ENCODE measurements at regions not wholly inside any gene's neighbourhood (a gene's known extent, or its start where the extent isn't known, plus 50 kb on each side); places are given as distances from the start of the nearest gene placed in this dataset.

GRCh38 chr17:5702951-5703510 is 118.7 kb upstream of the NLRP1 start:
- in situ Hi-C loops (cut with HindIII; ENCODE audit: low pct_ligation_motif_present, low sequenced_read_pairs): no loop called here
- H3K27ac ChIP-seq: no peak overlapping the region
- H3K36me3 ChIP-seq (replicated peaks): no peaks in the 10 kb centered on the region
- no peak overlapping the region for H3K4me3 ChIP-seq (ENCODE audit: low read depth, low read length)
- H3K27me3 ChIP-seq (replicated peaks): no peaks in the 10 kb centered on the region
- no peak for DNase-seq
- TF ChIP-seq, protein P1, sequence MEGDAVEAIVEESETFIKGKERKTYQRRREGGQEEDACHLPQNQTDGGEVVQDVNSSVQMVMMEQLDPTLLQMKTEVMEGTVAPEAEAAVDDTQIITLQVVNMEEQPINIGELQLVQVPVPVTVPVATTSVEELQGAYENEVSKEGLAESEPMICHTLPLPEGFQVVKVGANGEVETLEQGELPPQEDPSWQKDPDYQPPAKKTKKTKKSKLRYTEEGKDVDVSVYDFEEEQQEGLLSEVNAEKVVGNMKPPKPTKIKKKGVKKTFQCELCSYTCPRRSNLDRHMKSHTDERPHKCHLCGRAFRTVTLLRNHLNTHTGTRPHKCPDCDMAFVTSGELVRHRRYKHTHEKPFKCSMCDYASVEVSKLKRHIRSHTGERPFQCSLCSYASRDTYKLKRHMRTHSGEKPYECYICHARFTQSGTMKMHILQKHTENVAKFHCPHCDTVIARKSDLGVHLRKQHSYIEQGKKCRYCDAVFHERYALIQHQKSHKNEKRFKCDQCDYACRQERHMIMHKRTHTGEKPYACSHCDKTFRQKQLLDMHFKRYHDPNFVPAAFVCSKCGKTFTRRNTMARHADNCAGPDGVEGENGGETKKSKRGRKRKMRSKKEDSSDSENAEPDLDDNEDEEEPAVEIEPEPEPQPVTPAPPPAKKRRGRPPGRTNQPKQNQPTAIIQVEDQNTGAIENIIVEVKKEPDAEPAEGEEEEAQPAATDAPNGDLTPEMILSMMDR (IDR thresholded peaks at IDR 0.05; ENCODE audit: low read depth, low read length, missing control alignments): no peak

GRCh38 chr17:5703736-5704135 is 119.4 kb upstream of the NLRP1 start:
- in situ Hi-C loops (cut with HindIII; ENCODE audit: low pct_ligation_motif_present, low sequenced_read_pairs): no loop called here
- no peaks in the 10 kb centered on the region for H3K27me3 ChIP-seq (replicated peaks)
- TF ChIP-seq, protein P1 (IDR thresholded peaks at IDR 0.05; ENCODE audit: low read depth, low read length, missing control alignments): no peak
- H3K27ac ChIP-seq: no peak overlapping the region
- H3K4me3 ChIP-seq (ENCODE audit: low read depth, low read length): no peak overlapping the region
- H3K36me3 ChIP-seq (replicated peaks): no peaks in the 10 kb centered on the region
- DNase-seq: no peak

GRCh38 chr17:5705081-5705875 is 121.0 kb upstream of the NLRP1 start:
- TF ChIP-seq, protein P1 (IDR thresholded peaks at IDR 0.05; ENCODE audit: low read depth, low read length, missing control alignments): peak; percentile 56
- DNase-seq: no peak
- H3K27me3 ChIP-seq (replicated peaks): no peaks in the 10 kb centered on the region
- no peaks in the 10 kb centered on the region for H3K36me3 ChIP-seq (replicated peaks)
- in situ Hi-C loops (cut with HindIII; ENCODE audit: low pct_ligation_motif_present, low sequenced_read_pairs): no loop called here
- no peak overlapping the region for H3K4me3 ChIP-seq (ENCODE audit: low read depth, low read length)
- H3K27ac ChIP-seq: no peak overlapping the region

DNA sequence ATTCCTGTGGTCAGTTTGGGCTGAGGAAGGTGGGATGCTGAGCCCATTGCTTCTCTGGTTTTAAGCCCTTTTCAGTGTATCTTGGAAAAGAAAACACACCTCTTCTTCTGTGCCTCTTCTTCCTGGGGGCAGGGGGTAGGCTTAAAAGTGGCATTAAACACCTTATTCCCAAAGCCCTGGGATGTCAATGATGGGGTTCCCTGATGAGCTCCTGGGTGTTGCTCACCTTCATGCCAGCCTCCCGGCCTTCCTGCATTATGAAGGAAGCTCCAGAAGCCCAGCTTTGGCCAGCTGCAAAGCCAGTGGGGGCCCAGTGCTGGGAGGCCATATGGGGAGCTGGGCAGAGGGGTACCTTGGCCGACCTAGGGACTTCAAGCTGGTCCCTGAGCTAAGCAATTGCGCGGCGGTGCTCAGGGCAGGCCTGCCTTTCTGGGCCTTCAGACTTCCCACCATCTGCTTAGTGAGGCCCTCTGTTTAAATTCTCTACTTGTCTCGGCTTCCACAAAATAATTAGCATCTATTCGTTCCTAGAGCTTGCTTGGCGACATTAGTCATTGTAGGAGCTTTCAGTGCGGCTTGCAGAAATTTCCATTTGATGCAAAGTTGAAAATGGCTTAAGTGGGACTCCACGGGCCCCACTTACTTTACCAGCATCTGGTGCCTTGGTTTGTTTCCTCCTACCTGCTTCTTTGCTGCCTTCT is 121.7 kb upstream of the NLRP1 start:
- Histone ChIP-seq H3K27ac (no peak overlapping the region), H3K36me3 (replicated peaks) (no peaks in the 10 kb centered on the region), H3K4me3 (ENCODE audit: low read depth, low read length) (no peak overlapping the region), H3K27me3 (replicated peaks) (no peaks in the 10 kb centered on the region)
- TF ChIP-seq, protein P1 (IDR thresholded peaks at IDR 0.05; ENCODE audit: low read depth, low read length, missing control alignments): no peak
- in situ Hi-C loops (cut with HindIII; ENCODE audit: low pct_ligation_motif_present, low sequenced_read_pairs): no loop called here
- DNase-seq: no peak

DNA sequence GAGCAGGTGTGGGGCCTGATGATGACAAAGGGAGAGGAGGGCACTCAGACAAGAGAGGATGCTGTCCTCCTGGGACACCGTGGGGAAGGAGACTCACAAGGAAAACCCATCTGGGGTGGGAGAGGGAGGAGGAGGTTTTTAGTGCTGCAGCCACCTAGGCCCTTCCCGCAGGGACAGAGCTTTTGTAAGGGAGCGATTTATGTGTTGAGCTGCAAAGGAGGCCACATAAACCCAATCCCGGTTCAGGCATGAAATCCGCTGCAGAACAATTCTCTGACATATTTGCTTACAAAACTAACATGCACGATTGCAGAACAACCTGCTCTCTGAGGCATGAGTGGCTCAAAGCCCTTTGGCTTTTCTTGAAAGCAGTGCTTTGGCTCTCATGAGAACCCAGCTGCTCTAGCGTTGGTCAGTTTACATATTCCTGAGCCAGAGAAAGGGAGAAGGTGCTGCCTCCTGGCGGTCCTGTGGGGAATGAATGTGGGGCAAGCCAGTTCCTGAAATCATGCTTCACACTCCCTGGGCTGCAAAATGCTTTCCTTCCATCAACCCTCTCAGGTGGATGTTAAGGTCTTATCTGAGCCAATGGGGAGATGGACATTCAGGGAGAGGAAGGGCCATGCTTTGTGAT is 122.4 kb upstream of the NLRP1 start:
- no peaks in the 10 kb centered on the region for H3K27me3 ChIP-seq (replicated peaks)
- TF ChIP-seq, protein P1 (IDR thresholded peaks at IDR 0.05; ENCODE audit: low read depth, low read length, missing control alignments): peak; percentile 79
- DNase-seq: peak; percentile 54
- H3K36me3 ChIP-seq (replicated peaks): no peaks in the 10 kb centered on the region
- H3K4me3 ChIP-seq (ENCODE audit: low read depth, low read length): no peak overlapping the region
- H3K27ac ChIP-seq: no peak overlapping the region
- in situ Hi-C loops (cut with HindIII; ENCODE audit: low pct_ligation_motif_present, low sequenced_read_pairs): no loop called here
